Astrocyte (in vitro differentiated cells and primary cell): ENCODE measurements at regions not wholly inside any gene's neighbourhood (a gene's known extent, or its start where the extent isn't known, plus 50 kb on each side); places are given as distances from the start of the nearest gene placed in this dataset.

Experiments used
- EZH2 ChIP-seq: IDR thresholded peaks from 2 replicates; pipeline ENCODE4 v1.6.1; 2012; ENCODE audit warnings: mild to moderate bottlenecking, low read length, inconsistent platforms; ENCODE audit not compliant: insufficient read depth
- TF ChIP-seq, protein P1 (sequence below): IDR thresholded peaks from 2 replicates; pipeline ENCODE4 v1.5.1; 2011; ENCODE audit warnings: low read depth, mild to moderate bottlenecking, inconsistent platforms, low read length, moderate library complexity; ENCODE audit not compliant: insufficient read depth

DNA sequence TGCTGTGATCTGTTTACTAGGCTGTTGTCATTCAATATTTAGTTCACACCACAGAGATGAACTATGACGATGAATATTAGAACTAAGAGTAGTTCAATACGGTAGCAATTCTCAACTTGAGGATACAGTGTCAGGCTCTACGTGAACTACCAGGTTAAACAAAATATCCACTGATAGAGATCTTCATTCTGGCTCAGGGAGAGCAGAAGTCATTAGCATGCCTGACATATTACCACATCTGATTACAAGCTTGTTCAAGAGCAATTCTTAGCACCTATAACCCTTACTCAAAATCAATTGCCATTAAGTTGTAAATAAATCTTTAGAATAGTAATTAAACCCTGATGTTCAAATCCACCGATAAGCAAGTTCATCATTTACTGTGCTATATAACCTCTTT lies 207.2 kb downstream of the CHRM3 start:
- TF ChIP-seq, protein P1, sequence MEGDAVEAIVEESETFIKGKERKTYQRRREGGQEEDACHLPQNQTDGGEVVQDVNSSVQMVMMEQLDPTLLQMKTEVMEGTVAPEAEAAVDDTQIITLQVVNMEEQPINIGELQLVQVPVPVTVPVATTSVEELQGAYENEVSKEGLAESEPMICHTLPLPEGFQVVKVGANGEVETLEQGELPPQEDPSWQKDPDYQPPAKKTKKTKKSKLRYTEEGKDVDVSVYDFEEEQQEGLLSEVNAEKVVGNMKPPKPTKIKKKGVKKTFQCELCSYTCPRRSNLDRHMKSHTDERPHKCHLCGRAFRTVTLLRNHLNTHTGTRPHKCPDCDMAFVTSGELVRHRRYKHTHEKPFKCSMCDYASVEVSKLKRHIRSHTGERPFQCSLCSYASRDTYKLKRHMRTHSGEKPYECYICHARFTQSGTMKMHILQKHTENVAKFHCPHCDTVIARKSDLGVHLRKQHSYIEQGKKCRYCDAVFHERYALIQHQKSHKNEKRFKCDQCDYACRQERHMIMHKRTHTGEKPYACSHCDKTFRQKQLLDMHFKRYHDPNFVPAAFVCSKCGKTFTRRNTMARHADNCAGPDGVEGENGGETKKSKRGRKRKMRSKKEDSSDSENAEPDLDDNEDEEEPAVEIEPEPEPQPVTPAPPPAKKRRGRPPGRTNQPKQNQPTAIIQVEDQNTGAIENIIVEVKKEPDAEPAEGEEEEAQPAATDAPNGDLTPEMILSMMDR = no peak
- no peak for TF ChIP-seq EZH2
